ENCODE measurements at regions not wholly inside any gene's neighbourhood (a gene's known extent, or its start where the extent isn't known, plus 50 kb on each side); places are given as distances from the start of the nearest gene placed in this dataset.

DNA sequence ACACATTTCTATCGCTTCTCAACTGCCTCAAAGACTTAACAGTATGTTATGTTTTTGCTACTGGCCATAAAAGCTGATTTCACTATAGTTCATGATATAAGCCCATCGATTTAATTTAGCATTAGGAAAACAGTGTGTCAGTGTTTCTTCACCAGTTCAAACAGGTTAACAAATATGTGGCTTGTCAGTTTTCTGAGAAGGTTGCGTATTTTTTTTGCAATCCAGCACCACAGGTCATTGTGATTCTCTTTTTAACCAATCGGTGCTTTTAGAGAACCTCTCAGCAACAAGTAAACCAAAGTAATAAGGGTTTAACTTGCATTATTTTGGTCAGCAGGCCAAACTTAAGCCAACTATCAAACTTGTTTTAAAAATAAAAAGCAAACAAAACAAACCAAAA lies 409.6 kb downstream of the NFIB start:
- TF ChIP-seq CTCF (optimal IDR thresholded peaks at IDR 0.05 in 1 of 3, IDR thresholded peaks at IDR 0.05 in 1 of 3, conservative IDR thresholded peaks at IDR 0.05 in 1 of 3; ENCODE audit: extremely low read depth in 1 of 3, insufficient read depth in 2 of 3, low read length in 3 of 3) (no peak), EZH2 (IDR thresholded peaks at IDR 0.05; ENCODE audit: low read length) (no peak)
- H4K20me1 ChIP-seq (ENCODE audit: control insufficient read depth, extremely low read depth, insufficient read depth, low read length) = no peaks in the 10 kb centered on the region
- H3K4me3 ChIP-seq (ENCODE audit: control insufficient read depth in 2 of 3, extremely low read depth in 1 of 3, insufficient read depth in 2 of 3, low read depth in 1 of 3, low read length in 3 of 3) = no peak overlapping the region
- dilution Hi-C loops (cut with MboI; ENCODE audit: extremely low pct_ligation_motif_present, low sequenced_read_pairs) = no loop called here
- no peak overlapping the region for H3K9ac ChIP-seq (ENCODE audit: control insufficient read depth, extremely low read depth, insufficient read depth, low read length)
- DNase-seq (ENCODE audit: low read depth, low spot score) (no peak), FAIRE-seq (no peak)
- H2AFZ ChIP-seq (ENCODE audit: control insufficient read depth, low read length) = peak overlapping the region; percentile 36
- H3K79me2 ChIP-seq (ENCODE audit: control insufficient read depth, insufficient read depth, low read length) = no peaks in the 10 kb centered on the region
- H3K4me2 ChIP-seq (ENCODE audit: control insufficient read depth, extremely low read depth, insufficient read depth, low read depth, low read length) = no peak overlapping the region
- no peaks in the 10 kb centered on the region for H3K9me1 ChIP-seq (ENCODE audit: control insufficient read depth, extremely low read depth, insufficient read depth, low read length)
- no peak overlapping the region for H3K27ac ChIP-seq (ENCODE audit: control insufficient read depth, insufficient read depth, low read length)
- peaks cover 25% of the 10 kb centered on the region for H3K4me1 ChIP-seq (ENCODE audit: control insufficient read depth, extremely low read depth, insufficient read depth, low read length)
- H3K9me3 ChIP-seq (ENCODE audit: control insufficient read depth, low read depth, low read length) = no peaks in the 10 kb centered on the region
- no peaks in the 10 kb centered on the region for H3K36me3 ChIP-seq (ENCODE audit: control insufficient read depth in 2 of 2, extremely low read depth in 1 of 2, insufficient read depth in 2 of 2, low read length in 2 of 2)
- no peaks in the 10 kb centered on the region for H3K27me3 ChIP-seq (ENCODE audit: control insufficient read depth, extremely low read depth, insufficient read depth, low read length)

DNA sequence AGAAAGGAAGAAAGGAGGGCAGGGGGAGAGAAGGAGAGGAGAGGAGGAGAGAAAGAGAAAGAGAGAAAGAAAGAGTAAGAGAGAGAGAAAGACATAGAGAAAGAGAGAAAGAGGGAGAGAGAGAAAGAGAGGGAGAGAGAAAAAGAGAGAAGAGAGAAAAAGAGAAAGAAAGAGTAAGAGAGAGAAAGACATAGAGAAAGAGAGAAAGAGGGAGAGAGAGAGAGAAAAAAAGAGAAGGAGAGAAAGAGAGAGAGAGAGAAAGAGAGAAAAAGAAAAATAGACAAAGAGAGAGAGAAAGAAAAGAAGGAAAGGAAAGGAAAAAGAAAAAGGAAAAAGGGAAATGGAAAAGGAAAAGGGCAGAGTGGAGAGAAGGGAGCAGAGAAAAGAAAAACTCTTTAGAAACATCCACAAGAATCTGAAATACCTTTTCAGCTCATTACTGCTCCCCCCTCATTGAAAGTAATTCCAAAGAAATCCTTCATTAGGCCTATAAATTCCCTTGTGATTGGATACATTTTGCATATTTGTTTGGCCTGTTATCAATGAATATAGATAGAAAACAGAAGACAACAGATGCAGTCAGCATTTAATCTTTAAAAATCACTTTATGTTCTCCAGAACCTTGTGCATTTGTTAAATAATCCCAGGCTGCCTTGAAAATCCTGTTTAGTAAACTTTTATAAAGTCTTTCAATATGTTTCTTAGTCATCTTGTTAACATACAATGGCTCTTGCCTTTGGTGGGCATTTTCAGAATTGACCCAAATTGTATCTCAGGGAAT lies 411.5 kb downstream of the NFIB start:
- Histone ChIP-seq H3K79me2 (ENCODE audit: control insufficient read depth, insufficient read depth, low read length) (no peaks in the 10 kb centered on the region), H3K9me3 (ENCODE audit: control insufficient read depth, low read depth, low read length) (no peaks in the 10 kb centered on the region), H3K27me3 (ENCODE audit: control insufficient read depth, extremely low read depth, insufficient read depth, low read length) (no peaks in the 10 kb centered on the region), H4K20me1 (ENCODE audit: control insufficient read depth, extremely low read depth, insufficient read depth, low read length) (no peaks in the 10 kb centered on the region), H3K4me1 (ENCODE audit: control insufficient read depth, extremely low read depth, insufficient read depth, low read length) (peaks cover 28% of the 10 kb centered on the region), H3K9me1 (ENCODE audit: control insufficient read depth, extremely low read depth, insufficient read depth, low read length) (no peaks in the 10 kb centered on the region), H2AFZ (ENCODE audit: control insufficient read depth, low read length) (peak overlapping the region; percentile 23), H3K4me2 (ENCODE audit: control insufficient read depth, extremely low read depth, insufficient read depth, low read depth, low read length) (no peak overlapping the region), H3K4me3 (ENCODE audit: control insufficient read depth in 2 of 3, extremely low read depth in 1 of 3, insufficient read depth in 2 of 3, low read depth in 1 of 3, low read length in 3 of 3) (no peak overlapping the region), H3K9ac (ENCODE audit: control insufficient read depth, extremely low read depth, insufficient read depth, low read length) (no peak overlapping the region), H3K36me3 (ENCODE audit: control insufficient read depth in 2 of 2, extremely low read depth in 1 of 2, insufficient read depth in 2 of 2, low read length in 2 of 2) (no peaks in the 10 kb centered on the region), H3K27ac (ENCODE audit: control insufficient read depth, insufficient read depth, low read length) (no peak overlapping the region)
- FAIRE-seq (no peak), DNase-seq (ENCODE audit: low read depth, low spot score) (no peak)
- dilution Hi-C loops (cut with MboI; ENCODE audit: extremely low pct_ligation_motif_present, low sequenced_read_pairs) = no loop called here
- TF ChIP-seq EZH2 (IDR thresholded peaks at IDR 0.05; ENCODE audit: low read length) (no peak), CTCF (optimal IDR thresholded peaks at IDR 0.05 in 1 of 3, IDR thresholded peaks at IDR 0.05 in 1 of 3, conservative IDR thresholded peaks at IDR 0.05 in 1 of 3; ENCODE audit: extremely low read depth in 1 of 3, insufficient read depth in 2 of 3, low read length in 3 of 3) (no peak)

Data from keratinocyte (primary cell).